Gastrocnemius medialis (tissue), 4 donors: ENCODE measurements at regions not wholly inside any gene's neighbourhood (a gene's known extent, or its start where the extent isn't known, plus 50 kb on each side); places are given as distances from the start of the nearest gene placed in this dataset.

Experiments
- ATAC-seq, 2 donors: fragments of 150-250 bp; one replicate each; pipeline ENCODE4 v1.9.1; 2016
- DNase-seq, 2 donors: peaks; one replicate each; pipeline ENCODE4 v3.0.0-alpha.2; 2019
- H3K27ac ChIP-seq, 4 donors: fragments of 200-600 bp; sonication (generic); 1 replicate in 1 of 4; 2 replicates in 3 of 4; pipeline ENCODE4 v1.5.1; 2016 to 2018; ENCODE audit warnings: mild to moderate bottlenecking in 2 of 4, moderate library complexity in 1 of 4
- H3K27me3 ChIP-seq, 3 donors: fragments of 200-600 bp; sonication (generic) in 2 of 3; 1 replicate in 1 of 3; 2 replicates in 2 of 3; pipeline versions ENCODE4 v1.5.1 to v1.6.0; 2016 to 2019; ENCODE audit warnings: mild to moderate bottlenecking in 1 of 3, moderate library complexity in 1 of 3
- H3K36me3 ChIP-seq, 2 donors: fragments of 200-600 bp; sonication (generic) in 1 of 2; one replicate each; pipeline ENCODE4 v1.5.1; 2017 to 2018
- H3K4me1 ChIP-seq, 2 donors: fragments of 200-600 bp; sonication (generic) in 1 of 2; one replicate each; pipeline ENCODE4 v1.5.1; 2016 to 2017; ENCODE audit warnings: mild to moderate bottlenecking in 2 of 2
- H3K4me3 ChIP-seq, 4 donors: fragments of 200-600 bp; sonication (generic) in 3 of 4; 1 replicate in 1 of 4; 2 replicates in 3 of 4; pipeline ENCODE4 v1.5.1; 2016 to 2019; ENCODE audit warnings: mild to moderate bottlenecking in 2 of 4
- H3K9me3 ChIP-seq, 3 donors: fragments of 200-600 bp; sonication (generic) in 2 of 3; 1 replicate in 1 of 3; 2 replicates in 2 of 3; pipeline ENCODE4 v1.5.1; 2016 to 2019
- CTCF ChIP-seq, 5 experiments: fragments of 450-650 bp in 3 of 5; fragments of 200-600 bp in 2 of 5; sonication (generic) in 2 of 5; IDR thresholded peaks in 4 of 5; conservative IDR thresholded peaks in 1 of 5; 1 replicate in 4 of 5; 2 replicates in 1 of 5; pipeline ENCODE4 v1.5.1; 2016 to 2019; ENCODE audit warnings: antibody characterized with exemption in 5 of 5, mild to moderate bottlenecking in 3 of 5, moderate library complexity in 3 of 5
- POLR2A ChIP-seq, 2 donors: fragments of 450-650 bp; IDR thresholded peaks; one replicate each; pipeline ENCODE4 v1.6.1; 2017; ENCODE audit warnings: antibody characterized with exemption in 2 of 2, mild to moderate bottlenecking in 2 of 2, moderate library complexity in 2 of 2
- in situ Hi-C, 4 donors: fragments of 200-750 bp; cut with MboI; loops; one replicate each; pipeline versions ENCODE4 v1.15.0 to v1.8.0; 2017; ENCODE audit warnings: low sequenced_read_pairs in 4 of 4
- intact Hi-C: fragments of 100-400 bp; cut with DNase I; formaldehyde crosslinking; loops from one replicate; pipeline ENCODE4 v1.15.1; 2023; ENCODE audit warnings: low total_unique reads

DNA sequence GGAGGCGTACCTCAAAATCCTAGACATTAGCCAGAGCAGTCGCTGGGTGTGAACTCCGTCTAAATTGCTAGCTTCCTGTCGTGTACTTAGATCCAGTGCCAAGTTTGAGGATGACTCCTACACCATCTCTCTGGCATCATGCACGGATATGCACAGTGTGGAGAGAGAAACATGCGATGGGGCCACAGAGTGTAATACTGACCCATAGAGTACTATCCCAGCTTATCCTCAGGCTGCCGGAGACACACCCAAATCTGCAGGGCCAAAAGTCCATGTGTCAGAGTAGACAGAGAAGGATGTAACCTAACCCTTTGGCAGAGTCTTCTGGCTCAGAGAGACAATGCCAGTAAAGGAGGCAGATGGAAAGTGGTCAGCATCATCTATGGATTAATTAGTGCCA, 84.2 kb downstream of the ARL4C start:
- ATAC-seq, result peak in 1 of 2 donors; percentile 54

GRCh38 chr2:234411793-234412192, 85.1 kb downstream of the ARL4C start:
- no peaks in the 10 kb centered on the region for H3K4me1 ChIP-seq
- H3K27ac ChIP-seq, result no peak overlapping the region
- H3K9me3 ChIP-seq, result no peaks in the 10 kb centered on the region
- TF ChIP-seq CTCF (IDR thresholded peaks at IDR 0.05 in 4 of 5, conservative IDR thresholded peaks at IDR 0.05 in 1 of 5), result no peak
- no peak for TF ChIP-seq POLR2A (IDR thresholded peaks at IDR 0.05)
- in situ Hi-C loops (no loop called here), intact Hi-C loops (no loop called here)
- ATAC-seq, result no peak
- no peak overlapping the region for H3K4me3 ChIP-seq
- H3K36me3 ChIP-seq, result no peaks in the 10 kb centered on the region
- DNase-seq, result no peak
- no peaks in the 10 kb centered on the region for H3K27me3 ChIP-seq

More for the DNA sequence above, 84.2 kb downstream of the ARL4C start:
- no peaks in the 10 kb centered on the region for H3K9me3 ChIP-seq
- no peaks in the 10 kb centered on the region for H3K4me1 ChIP-seq
- in situ Hi-C loops, result no loop called here
- H3K27me3 ChIP-seq, result no peaks in the 10 kb centered on the region
- H3K27ac ChIP-seq, result no peak overlapping the region
- no peak for DNase-seq
- TF ChIP-seq POLR2A (IDR thresholded peaks at IDR 0.05), result no peak
- TF ChIP-seq CTCF (IDR thresholded peaks at IDR 0.05 in 4 of 5, conservative IDR thresholded peaks at IDR 0.05 in 1 of 5), result no peak
- H3K36me3 ChIP-seq, result no peaks in the 10 kb centered on the region
- H3K4me3 ChIP-seq, result no peak overlapping the region
- intact Hi-C loops, result no loop called here

DNA sequence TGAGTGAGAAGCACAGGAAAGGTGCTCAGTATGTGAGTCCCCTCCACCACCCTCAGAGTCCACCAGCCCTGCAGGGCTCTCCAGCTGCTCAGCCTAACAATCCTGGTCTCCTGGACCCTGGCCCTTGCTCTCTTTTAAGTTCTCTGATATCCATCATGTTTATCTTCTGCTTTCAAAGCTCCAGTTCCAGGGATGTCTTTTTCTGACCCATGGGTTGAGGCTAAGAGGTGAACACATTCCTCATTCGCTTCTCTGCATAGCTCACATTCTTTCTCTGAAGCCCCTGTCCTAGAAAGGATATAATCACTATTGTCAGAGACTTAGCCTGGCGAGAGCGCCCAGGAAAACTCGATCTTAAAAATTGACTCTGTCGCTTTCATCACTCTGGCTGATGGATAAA, 86.4 kb downstream of the ARL4C start:
- Histone ChIP-seq H3K27ac (no peak overlapping the region), H3K36me3 (no peaks in the 10 kb centered on the region), H3K4me1 (peaks cover 0 to under 1% of the 10 kb centered on the region in 2 donors), H3K27me3 (no peaks in the 10 kb centered on the region), H3K4me3 (no peak overlapping the region), H3K9me3 (no peaks in the 10 kb centered on the region)
- no peak for ATAC-seq
- in situ Hi-C loops, result no loop called here
- no peak for DNase-seq
- TF ChIP-seq POLR2A (IDR thresholded peaks at IDR 0.05) (no peak), CTCF (IDR thresholded peaks at IDR 0.05 in 4 of 5, conservative IDR thresholded peaks at IDR 0.05 in 1 of 5) (no peak)
- intact Hi-C loops, result no loop called here

DNA sequence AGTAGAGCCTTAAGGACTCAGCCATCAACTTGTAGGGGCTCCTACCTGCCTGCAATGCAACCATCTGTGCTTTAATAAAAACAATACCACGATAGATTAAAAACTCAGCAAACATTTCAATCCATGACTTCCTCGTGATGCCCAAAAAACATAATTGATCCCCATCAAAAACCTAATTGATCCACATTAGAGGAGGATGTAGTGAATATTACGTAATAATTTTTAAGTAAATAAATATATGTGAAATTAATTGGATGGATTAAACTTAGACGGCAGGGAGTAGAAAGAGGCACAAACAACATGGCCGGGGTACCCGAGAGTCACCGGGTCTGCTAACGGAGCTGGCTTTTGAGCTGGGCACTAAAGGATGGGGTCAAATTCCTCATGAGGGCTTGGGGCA, 87.3 kb downstream of the ARL4C start:
- TF ChIP-seq POLR2A (IDR thresholded peaks at IDR 0.05) (no peak), CTCF (IDR thresholded peaks at IDR 0.05 in 4 of 5, conservative IDR thresholded peaks at IDR 0.05 in 1 of 5) (no peak)
- Histone ChIP-seq H3K27ac (no peak overlapping the region), H3K9me3 (no peaks in the 10 kb centered on the region), H3K4me1 (peaks cover 0 to 5% of the 10 kb centered on the region in 2 donors), H3K36me3 (no peaks in the 10 kb centered on the region), H3K27me3 (no peaks in the 10 kb centered on the region), H3K4me3 (no peak overlapping the region)
- in situ Hi-C loops, result no loop called here
- ATAC-seq (no peak), DNase-seq (no peak)
- intact Hi-C loops, result no loop called here

GRCh38 chr2:234406085-234406484, 90.8 kb downstream of the ARL4C start:
- H3K4me1 ChIP-seq, result peaks cover 0 to 5% of the 10 kb centered on the region in 2 donors
- H3K27ac ChIP-seq, result no peak overlapping the region
- TF ChIP-seq CTCF (IDR thresholded peaks at IDR 0.05 in 4 of 5, conservative IDR thresholded peaks at IDR 0.05 in 1 of 5) (no peak), POLR2A (IDR thresholded peaks at IDR 0.05) (no peak)
- in situ Hi-C loops (no loop called here), intact Hi-C loops (no loop called here)
- H3K27me3 ChIP-seq, result no peaks in the 10 kb centered on the region
- ATAC-seq (no peak), DNase-seq (no peak)
- H3K4me3 ChIP-seq, result no peak overlapping the region
- H3K36me3 ChIP-seq, result no peaks in the 10 kb centered on the region
- H3K9me3 ChIP-seq, result no peaks in the 10 kb centered on the region
